ENCODE measurements at regions not wholly inside any gene's neighbourhood (a gene's known extent, or its start where the extent isn't known, plus 50 kb on each side); places are given as distances from the start of the nearest gene placed in this dataset.
A peak's percentile ranks its signal among the peaks of the same experiment; 100 is the strongest.
"Not testable (repeated sequence)": the region's sequence is repeated elsewhere in the genome, so short reads cannot be mapped to it uniquely, and the experiment has no call there.

GRCh38 chr2:11941201-11942177, 195.1 kb downstream of the LPIN1 start:
- Histone ChIP-seq H3K27me3 (ENCODE audit: control insufficient read depth in 3 of 3, insufficient read depth in 3 of 3, low read length in 3 of 3) (no peaks in the 10 kb centered on the region), H3K4me3 (ENCODE audit: low read depth in 1 of 3, low read length in 3 of 3) (no peak overlapping the region), H3K9me3 (ENCODE audit: control insufficient read depth in 2 of 2, insufficient read depth in 1 of 2, low read depth in 1 of 2, low read length in 1 of 2) (no peaks in the 10 kb centered on the region), H3K4me1 (ENCODE audit: control insufficient read depth in 3 of 3, insufficient read depth in 2 of 3, low read depth in 1 of 3, low read length in 2 of 3) (no peaks in the 10 kb centered on the region), H3K36me3 (ENCODE audit: control insufficient read depth in 3 of 3, insufficient read depth in 2 of 3, low read depth in 1 of 3, low read length in 3 of 3) (no peaks in the 10 kb centered on the region), H3K27ac (ENCODE audit: low read depth in 1 of 3, low read length in 2 of 3) (no peak overlapping the region)
- FAIRE-seq (no peak), DNase-seq (no peak)
- 54 to 82% (median 64%) methylated on average over 17 of the region's 17 CpGs for WGBS, 3 donors

- Histone ChIP-seq H3K9me3 (ENCODE audit: control insufficient read depth in 2 of 2, insufficient read depth in 1 of 2, low read depth in 1 of 2, low read length in 1 of 2) (no peaks in the 10 kb centered on the region), H3K27ac (ENCODE audit: low read depth in 1 of 3, low read length in 2 of 3) (no peak overlapping the region), H3K4me1 (ENCODE audit: control insufficient read depth in 3 of 3, insufficient read depth in 2 of 3, low read depth in 1 of 3, low read length in 2 of 3) (no peaks in the 10 kb centered on the region), H3K4me3 (ENCODE audit: low read depth in 1 of 3, low read length in 3 of 3) (no peak overlapping the region), H3K27me3 (ENCODE audit: control insufficient read depth in 3 of 3, insufficient read depth in 3 of 3, low read length in 3 of 3) (no peaks in the 10 kb centered on the region), H3K36me3 (ENCODE audit: control insufficient read depth in 3 of 3, insufficient read depth in 2 of 3, low read depth in 1 of 3, low read length in 3 of 3) (no peaks in the 10 kb centered on the region)
- DNase-seq (no peak), FAIRE-seq (no peak)
- WGBS, 3 donors, result 89 to 92% (median 90%) methylated on average over 5 of the region's 5 CpGs
Observed at GRCh38 chr2:11942178-11942569, 195.7 kb downstream of the LPIN1 start.

GRCh38 chr2:11944311-11944710, 197.9 kb downstream of the LPIN1 start:
- Histone ChIP-seq H3K27me3 (ENCODE audit: control insufficient read depth in 3 of 3, insufficient read depth in 3 of 3, low read length in 3 of 3) (no peaks in the 10 kb centered on the region), H3K27ac (ENCODE audit: low read depth in 1 of 3, low read length in 2 of 3) (no peak overlapping the region), H3K4me3 (ENCODE audit: low read depth in 1 of 3, low read length in 3 of 3) (no peak overlapping the region), H3K9me3 (ENCODE audit: control insufficient read depth in 2 of 2, insufficient read depth in 1 of 2, low read depth in 1 of 2, low read length in 1 of 2) (no peaks in the 10 kb centered on the region), H3K36me3 (ENCODE audit: control insufficient read depth in 3 of 3, insufficient read depth in 2 of 3, low read depth in 1 of 3, low read length in 3 of 3) (no peaks in the 10 kb centered on the region), H3K4me1 (ENCODE audit: control insufficient read depth in 3 of 3, insufficient read depth in 2 of 3, low read depth in 1 of 3, low read length in 2 of 3) (no peaks in the 10 kb centered on the region)
- DNase-seq (no peak), FAIRE-seq (no peak)
- WGBS, 3 donors, result 77 to 87% (median 85%) methylated on average over 4 of the region's 4 CpGs

GRCh38 chr2:11945139-11946126, 199.0 kb downstream of the LPIN1 start:
- Histone ChIP-seq H3K27ac (ENCODE audit: low read depth in 1 of 3, low read length in 2 of 3) (no peak overlapping the region), H3K36me3 (ENCODE audit: control insufficient read depth in 3 of 3, insufficient read depth in 2 of 3, low read depth in 1 of 3, low read length in 3 of 3) (no peaks in the 10 kb centered on the region), H3K27me3 (ENCODE audit: control insufficient read depth in 3 of 3, insufficient read depth in 3 of 3, low read length in 3 of 3) (no peaks in the 10 kb centered on the region), H3K9me3 (ENCODE audit: control insufficient read depth in 2 of 2, insufficient read depth in 1 of 2, low read depth in 1 of 2, low read length in 1 of 2) (no peaks in the 10 kb centered on the region), H3K4me3 (ENCODE audit: low read depth in 1 of 3, low read length in 3 of 3) (no peak overlapping the region), H3K4me1 (ENCODE audit: control insufficient read depth in 3 of 3, insufficient read depth in 2 of 3, low read depth in 1 of 3, low read length in 2 of 3) (no peaks in the 10 kb centered on the region)
- WGBS, 3 donors, result 35 to 44% (median 37%) methylated on average over 5 of the region's 5 CpGs
- peak in 1 of 2 donors; percentile 6 for DNase-seq
- no peak for FAIRE-seq

GRCh38 chr2:11947956-11948355, 201.5 kb downstream of the LPIN1 start:
- Histone ChIP-seq H3K9me3 (ENCODE audit: control insufficient read depth in 2 of 2, insufficient read depth in 1 of 2, low read depth in 1 of 2, low read length in 1 of 2) (no peaks in the 10 kb centered on the region), H3K27me3 (ENCODE audit: control insufficient read depth in 3 of 3, insufficient read depth in 3 of 3, low read length in 3 of 3) (peaks cover 0 to under 1% (median 0%) of the 10 kb centered on the region in 3 donors), H3K4me3 (ENCODE audit: low read depth in 1 of 3, low read length in 3 of 3) (no peak overlapping the region), H3K27ac (ENCODE audit: low read depth in 1 of 3, low read length in 2 of 3) (no peak overlapping the region), H3K4me1 (ENCODE audit: control insufficient read depth in 3 of 3, insufficient read depth in 2 of 3, low read depth in 1 of 3, low read length in 2 of 3) (no peaks in the 10 kb centered on the region), H3K36me3 (ENCODE audit: control insufficient read depth in 3 of 3, insufficient read depth in 2 of 3, low read depth in 1 of 3, low read length in 3 of 3) (no peaks in the 10 kb centered on the region)
- no peak for FAIRE-seq
- DNase-seq, result no peak
- 92 to 94% (median 92%) methylated on average over 4 of the region's 4 CpGs for WGBS, 3 donors

- Histone ChIP-seq H3K9me3 (ENCODE audit: control insufficient read depth in 2 of 2, insufficient read depth in 1 of 2, low read depth in 1 of 2, low read length in 1 of 2) (no peaks in the 10 kb centered on the region), H3K36me3 (ENCODE audit: control insufficient read depth in 3 of 3, insufficient read depth in 2 of 3, low read depth in 1 of 3, low read length in 3 of 3) (no peaks in the 10 kb centered on the region), H3K4me1 (ENCODE audit: control insufficient read depth in 3 of 3, insufficient read depth in 2 of 3, low read depth in 1 of 3, low read length in 2 of 3) (no peaks in the 10 kb centered on the region), H3K27me3 (ENCODE audit: control insufficient read depth in 3 of 3, insufficient read depth in 3 of 3, low read length in 3 of 3) (peaks cover 0 to 4% (median 0%) of the 10 kb centered on the region in 3 donors), H3K4me3 (ENCODE audit: low read depth in 1 of 3, low read length in 3 of 3) (no peak overlapping the region), H3K27ac (ENCODE audit: low read depth in 1 of 3, low read length in 2 of 3) (no peak overlapping the region)
- DNase-seq (no peak), FAIRE-seq (no peak)
- WGBS, 3 donors, result 64 to 75% (median 66%) methylated on average over 4 of the region's 4 CpGs
Observed at GRCh38 chr2:11949732-11950523, 203.5 kb downstream of the LPIN1 start.

GRCh38 chr2:11950896-11951295, 204.5 kb downstream of the LPIN1 start:
- no peak overlapping the region for H3K4me3 ChIP-seq (ENCODE audit: low read depth in 1 of 3, low read length in 3 of 3)
- FAIRE-seq (no peak), DNase-seq (no peak)
- no peak overlapping the region for H3K27ac ChIP-seq (ENCODE audit: low read depth in 1 of 3, low read length in 2 of 3)
- 73 to 84% (median 78%) methylated on average over 2 of the region's 2 CpGs for WGBS, 3 donors
- H3K36me3 ChIP-seq (ENCODE audit: control insufficient read depth in 3 of 3, insufficient read depth in 2 of 3, low read depth in 1 of 3, low read length in 3 of 3), result no peaks in the 10 kb centered on the region
- H3K9me3 ChIP-seq (ENCODE audit: control insufficient read depth in 2 of 2, insufficient read depth in 1 of 2, low read depth in 1 of 2, low read length in 1 of 2), result no peaks in the 10 kb centered on the region
- peaks cover 0 to 4% (median 0%) of the 10 kb centered on the region in 3 donors for H3K27me3 ChIP-seq (ENCODE audit: control insufficient read depth in 3 of 3, insufficient read depth in 3 of 3, low read length in 3 of 3)
- no peaks in the 10 kb centered on the region for H3K4me1 ChIP-seq (ENCODE audit: control insufficient read depth in 3 of 3, insufficient read depth in 2 of 3, low read depth in 1 of 3, low read length in 2 of 3)

- not testable (repeated sequence) for H3K27ac ChIP-seq (ENCODE audit: low read depth in 1 of 3, low read length in 2 of 3)
Observed at GRCh38 chr2:11951492-11951891, 205.1 kb downstream of the LPIN1 start.

More at GRCh38 chr2:11951492-11951891, 205.1 kb downstream of the LPIN1 start:
- not testable (repeated sequence) for H3K36me3 ChIP-seq (ENCODE audit: control insufficient read depth in 3 of 3, insufficient read depth in 2 of 3, low read depth in 1 of 3, low read length in 3 of 3); H3K9me3 ChIP-seq (ENCODE audit: control insufficient read depth in 2 of 2, insufficient read depth in 1 of 2, low read depth in 1 of 2, low read length in 1 of 2); H3K4me1 ChIP-seq (ENCODE audit: control insufficient read depth in 3 of 3, insufficient read depth in 2 of 3, low read depth in 1 of 3, low read length in 2 of 3); H3K4me3 ChIP-seq (ENCODE audit: low read depth in 1 of 3, low read length in 3 of 3); DNase-seq; H3K27me3 ChIP-seq (ENCODE audit: control insufficient read depth in 3 of 3, insufficient read depth in 3 of 3, low read length in 3 of 3); FAIRE-seq
- 79 to 89% (median 84%) methylated on average over 6 of the region's 6 CpGs for WGBS, 3 donors
